Omental fat pad (tissue), 3 donors: ENCODE measurements at regions not wholly inside any gene's neighbourhood (a gene's known extent, or its start where the extent isn't known, plus 50 kb on each side); places are given as distances from the start of the nearest gene placed in this dataset.

Experiments used
- ATAC-seq: fragments of 150-250 bp; one replicate; pipeline ENCODE4 v1.9.1; 2016; ENCODE audit warnings: mild to moderate bottlenecking, moderate library complexity; ENCODE audit not compliant: low FRiP score
- DNase-seq: peaks from one replicate; pipeline ENCODE4 v3.0.0-alpha.2; 2019; ENCODE audit warnings: low spot score
- CTCF ChIP-seq, 3 donors: fragments of 450-650 bp; IDR thresholded peaks; one replicate each; pipeline ENCODE4 v1.5.1; 2016 to 2017; ENCODE audit warnings: antibody characterized with exemption in 3 of 3, mild to moderate bottlenecking in 3 of 3, moderate library complexity in 2 of 3

GRCh38 chr5:39525271-39525670, 100.5 kb upstream of the DAB2 start:
- DNase-seq: no peak
- no peak for ATAC-seq
- TF ChIP-seq CTCF (IDR thresholded peaks at IDR 0.05): no peak

- DNase-seq (no peak), ATAC-seq (no peak)
- TF ChIP-seq CTCF (IDR thresholded peaks at IDR 0.05): no peak
Measured at GRCh38 chr5:39523821-39524220, 99.0 kb upstream of the DAB2 start.

GRCh38 chr5:39521940-39522590, 97.3 kb upstream of the DAB2 start:
- no peak for ATAC-seq
- no peak for TF ChIP-seq CTCF (IDR thresholded peaks at IDR 0.05)
- no peak for DNase-seq

- DNase-seq (no peak), ATAC-seq (no peak)
- no peak for TF ChIP-seq CTCF (IDR thresholded peaks at IDR 0.05)
Measured at GRCh38 chr5:39521098-39521860, 96.5 kb upstream of the DAB2 start.

GRCh38 chr5:39520232-39520572, 95.4 kb upstream of the DAB2 start:
- TF ChIP-seq CTCF (IDR thresholded peaks at IDR 0.05): no peak
- DNase-seq: no peak
- no peak for ATAC-seq

- ATAC-seq (peak; percentile 29), DNase-seq (no peak)
- no peak for TF ChIP-seq CTCF (IDR thresholded peaks at IDR 0.05)
Measured at GRCh38 chr5:39519566-39520231, 94.9 kb upstream of the DAB2 start.
